NT2/D1 (cell line): ENCODE measurements at regions not wholly inside any gene's neighbourhood (a gene's known extent, or its start where the extent isn't known, plus 50 kb on each side); places are given as distances from the start of the nearest gene placed in this dataset.

Source experiments
- SUZ12 ChIP-seq: IDR thresholded peaks from 2 replicates; pipeline ENCODE4 v1.6.1; 2011; ENCODE audit not compliant: insufficient read length, insufficient read depth; ENCODE audit errors: extremely low read depth
- YY1 ChIP-seq: IDR thresholded peaks from 2 replicates; pipeline ENCODE4 v1.6.1; 2011; ENCODE audit not compliant: insufficient read length, insufficient read depth

GRCh38 chr3:116647996-116648395 lies 61.6 kb upstream of the TUSC7 start:
- no peak for TF ChIP-seq YY1
- TF ChIP-seq SUZ12: no peak
